Coronary artery (tissue), 2 donors: ENCODE measurements at regions not wholly inside any gene's neighbourhood (a gene's known extent, or its start where the extent isn't known, plus 50 kb on each side); places are given as distances from the start of the nearest gene placed in this dataset.

ENCODE experiments used
- DNase-seq: peaks from one replicate; pipeline ENCODE4 v3.0.0-alpha.2; 2017; ENCODE audit warnings: low spot score
- H3K27ac ChIP-seq, 2 donors: fragments of 200-600 bp; sonication (generic); one replicate each; pipeline ENCODE4 v1.5.1; 2016 to 2019
- H3K4me3 ChIP-seq: fragments of 200-600 bp; sonication (generic); 2 replicates; pipeline ENCODE4 v1.5.1; 2016; ENCODE audit warnings: mild to moderate bottlenecking, moderate library complexity
- CTCF ChIP-seq: fragments of 200-600 bp; sonication (generic); IDR thresholded peaks from one replicate; pipeline ENCODE4 v1.5.1; 2019; ENCODE audit warnings: antibody characterized with exemption

DNA sequence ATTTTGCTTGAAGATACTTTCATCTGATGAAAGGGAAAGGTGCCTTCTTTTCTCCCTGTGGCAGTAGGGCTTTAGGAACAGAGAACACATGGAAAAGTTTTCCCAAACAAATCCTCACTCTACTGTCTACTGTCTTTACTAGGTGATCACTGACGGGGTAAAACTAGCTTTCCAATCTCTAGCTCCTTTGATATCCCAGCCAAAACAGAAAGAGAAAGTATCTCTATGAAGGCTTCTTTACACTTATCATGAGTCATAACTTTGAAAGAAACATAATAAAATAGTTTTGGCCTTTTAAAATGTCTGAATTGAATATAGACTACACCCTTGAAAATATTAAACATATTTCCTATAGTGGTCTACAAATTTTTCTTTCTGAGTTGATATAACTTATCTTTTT is 214.5 kb downstream of the DSEL start:
- no peak overlapping the region for H3K27ac ChIP-seq
- TF ChIP-seq CTCF = no peak
- no peak for DNase-seq
- H3K4me3 ChIP-seq = no peak overlapping the region

DNA sequence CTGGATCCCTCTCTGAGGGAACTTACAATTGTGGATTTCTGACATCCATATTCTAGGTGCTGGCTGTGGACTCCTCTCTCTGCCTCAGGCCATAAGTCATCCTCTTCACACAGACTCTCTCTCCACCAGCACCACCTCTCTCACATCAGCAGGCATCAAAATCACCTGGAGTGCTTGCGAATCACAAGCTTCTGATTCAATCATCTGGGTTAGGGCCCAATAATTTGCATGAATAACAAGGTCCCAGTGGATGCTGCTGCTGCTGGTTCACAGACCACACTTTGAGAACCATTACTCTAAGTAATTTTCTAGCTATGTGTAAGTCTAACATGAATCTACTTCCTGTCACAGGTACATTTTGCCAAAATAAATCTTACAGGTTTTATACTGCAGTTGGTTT is 214.9 kb downstream of the DSEL start:
- DNase-seq = no peak
- Histone ChIP-seq H3K27ac (no peak overlapping the region), H3K4me3 (no peak overlapping the region)
- no peak for TF ChIP-seq CTCF

GRCh38 chr18:67300498-67300897 is 216.0 kb downstream of the DSEL start:
- no peak for DNase-seq
- TF ChIP-seq CTCF = no peak
- Histone ChIP-seq H3K27ac (no peak overlapping the region), H3K4me3 (no peak overlapping the region)

DNA sequence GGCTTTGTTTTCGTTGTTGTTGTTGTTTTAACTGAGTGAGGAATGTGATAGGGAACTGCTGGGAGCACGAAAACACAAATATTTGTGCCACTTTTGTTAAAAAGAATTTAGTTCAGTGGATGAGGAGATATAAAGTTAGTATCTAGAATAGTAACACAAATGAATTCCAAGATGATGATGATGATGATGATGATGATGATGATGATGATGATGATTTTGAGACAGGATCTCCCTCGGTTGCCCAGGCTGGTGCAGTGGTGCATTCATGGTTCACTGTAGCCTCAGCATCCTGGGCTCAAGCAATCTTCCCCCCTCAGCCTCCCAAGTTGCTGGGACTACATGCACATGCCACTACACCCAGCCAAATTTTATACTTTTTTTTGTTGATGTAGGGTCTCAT is 223.7 kb downstream of the DSEL start:
- TF ChIP-seq CTCF = no peak
- Histone ChIP-seq H3K27ac (no peak overlapping the region), H3K4me3 (no peak overlapping the region)
- DNase-seq = no peak

DNA sequence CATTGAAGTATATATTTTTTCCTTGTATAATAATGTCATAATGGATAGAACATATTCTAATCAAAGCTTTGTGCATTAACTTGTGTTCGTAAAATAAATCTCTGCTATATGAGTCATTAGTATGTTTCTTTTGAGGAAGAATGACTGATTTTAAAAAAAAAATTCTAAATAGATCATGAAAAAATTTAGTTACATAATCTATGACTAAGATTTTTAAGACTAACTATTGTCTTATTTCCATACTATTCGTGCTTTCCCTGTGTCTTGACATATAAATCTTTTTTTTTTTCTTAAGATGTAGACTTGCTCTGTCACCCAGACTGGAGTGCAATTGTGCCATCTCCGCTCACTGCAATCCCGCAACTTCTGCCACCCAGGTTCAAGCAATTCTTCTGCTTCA is 226.1 kb downstream of the DSEL start:
- no peak overlapping the region for H3K27ac ChIP-seq
- no peak for DNase-seq
- TF ChIP-seq CTCF = no peak
- H3K4me3 ChIP-seq = no peak overlapping the region

GRCh38 chr18:67285583-67285982 is 230.9 kb downstream of the DSEL start:
- Histone ChIP-seq H3K4me3 (no peak overlapping the region), H3K27ac (no peak overlapping the region)
- no peak for TF ChIP-seq CTCF
- DNase-seq = no peak

- no peak for DNase-seq
- TF ChIP-seq CTCF = no peak
- H3K4me3 ChIP-seq = no peak overlapping the region
- no peak overlapping the region for H3K27ac ChIP-seq
Observed at GRCh38 chr18:67282796-67283195, 233.7 kb downstream of the DSEL start.
